ENCODE measurements at regions not wholly inside any gene's neighbourhood (a gene's known extent, or its start where the extent isn't known, plus 50 kb on each side); places are given as distances from the start of the nearest gene placed in this dataset.

- no peaks in the 10 kb centered on the region for H3K9me3 ChIP-seq (ENCODE audit: insufficient read depth, low read depth, low read length)
- no peaks in the 10 kb centered on the region for H3K27me3 ChIP-seq (ENCODE audit: insufficient read depth, low read length)
- no peak overlapping the region for H3K9ac ChIP-seq (ENCODE audit: low read depth, low read length)
- 96% methylated on average over 4 of the region's 4 CpGs for WGBS
- no peak overlapping the region for H3K4me3 ChIP-seq (ENCODE audit: low read length)
- H3K36me3 ChIP-seq (ENCODE audit: insufficient read depth, low read length), result no peaks in the 10 kb centered on the region
- H3K4me1 ChIP-seq (ENCODE audit: insufficient read depth, low read length), result peaks cover 9% of the 10 kb centered on the region; the same call in 1 of the 2 replicates
- no peak overlapping the region for H3K27ac ChIP-seq (ENCODE audit: low read depth, low read length)
Measured at GRCh38 chr10:14409247-14409646, 78.5 kb upstream of the FRMD4A start.

- Histone ChIP-seq H3K9me3 (ENCODE audit: insufficient read depth, low read depth, low read length) (no peaks in the 10 kb centered on the region), H3K27me3 (ENCODE audit: insufficient read depth, low read length) (no peaks in the 10 kb centered on the region), H3K4me1 (ENCODE audit: insufficient read depth, low read length) (peaks cover 6% of the 10 kb centered on the region; the same call in 1 of the 2 replicates), H3K36me3 (ENCODE audit: insufficient read depth, low read length) (no peaks in the 10 kb centered on the region), H3K9ac (ENCODE audit: low read depth, low read length) (no peak overlapping the region), H3K4me3 (ENCODE audit: low read length) (no peak overlapping the region), H3K27ac (ENCODE audit: low read depth, low read length) (no peak overlapping the region)
- 95% methylated on average over 2 of the region's 2 CpGs for WGBS
Measured at GRCh38 chr10:14408139-14408538, 77.4 kb upstream of the FRMD4A start.

- Histone ChIP-seq H3K4me1 (ENCODE audit: insufficient read depth, low read length) (peaks cover 6% of the 10 kb centered on the region; the same call in 1 of the 2 replicates), H3K27me3 (ENCODE audit: insufficient read depth, low read length) (no peaks in the 10 kb centered on the region), H3K27ac (ENCODE audit: low read depth, low read length) (no peak overlapping the region; the same call in 1 of the 2 replicates), H3K4me3 (ENCODE audit: low read length) (no peak overlapping the region), H3K36me3 (ENCODE audit: insufficient read depth, low read length) (no peaks in the 10 kb centered on the region), H3K9ac (ENCODE audit: low read depth, low read length) (no peak overlapping the region), H3K9me3 (ENCODE audit: insufficient read depth, low read depth, low read length) (no peaks in the 10 kb centered on the region)
- WGBS, result 92% methylated on average over 7 of the region's 7 CpGs
Measured at GRCh38 chr10:14407567-14407966, 76.8 kb upstream of the FRMD4A start.

- Histone ChIP-seq H3K27me3 (ENCODE audit: insufficient read depth, low read length) (no peaks in the 10 kb centered on the region), H3K9ac (ENCODE audit: low read depth, low read length) (no peak overlapping the region), H3K36me3 (ENCODE audit: insufficient read depth, low read length) (no peaks in the 10 kb centered on the region), H3K9me3 (ENCODE audit: insufficient read depth, low read depth, low read length) (no peaks in the 10 kb centered on the region), H3K4me3 (ENCODE audit: low read length) (no peak overlapping the region), H3K4me1 (ENCODE audit: insufficient read depth, low read length) (peaks cover 6% of the 10 kb centered on the region; the same call in 1 of the 2 replicates), H3K27ac (ENCODE audit: low read depth, low read length) (no peak overlapping the region)
- WGBS, result 92% methylated on average over 18 of the region's 18 CpGs
Measured at GRCh38 chr10:14405076-14406065, 74.6 kb upstream of the FRMD4A start.

GRCh38 chr10:14403881-14404623 is 73.3 kb upstream of the FRMD4A start:
- no peak overlapping the region for H3K9ac ChIP-seq (ENCODE audit: low read depth, low read length)
- H3K9me3 ChIP-seq (ENCODE audit: insufficient read depth, low read depth, low read length), result no peaks in the 10 kb centered on the region
- H3K36me3 ChIP-seq (ENCODE audit: insufficient read depth, low read length), result no peaks in the 10 kb centered on the region
- H3K4me1 ChIP-seq (ENCODE audit: insufficient read depth, low read length), result peaks cover 6% of the 10 kb centered on the region; the same call in 1 of the 2 replicates
- H3K4me3 ChIP-seq (ENCODE audit: low read length), result no peak overlapping the region
- no peak overlapping the region for H3K27ac ChIP-seq (ENCODE audit: low read depth, low read length)
- no peaks in the 10 kb centered on the region for H3K27me3 ChIP-seq (ENCODE audit: insufficient read depth, low read length)
- WGBS, result 95% methylated on average over 8 of the region's 8 CpGs

- no peak overlapping the region for H3K27ac ChIP-seq (ENCODE audit: low read depth, low read length)
- no peaks in the 10 kb centered on the region for H3K27me3 ChIP-seq (ENCODE audit: insufficient read depth, low read length)
- no peak overlapping the region for H3K9ac ChIP-seq (ENCODE audit: low read depth, low read length)
- H3K36me3 ChIP-seq (ENCODE audit: insufficient read depth, low read length), result no peaks in the 10 kb centered on the region
- H3K9me3 ChIP-seq (ENCODE audit: insufficient read depth, low read depth, low read length), result no peaks in the 10 kb centered on the region
- H3K4me3 ChIP-seq (ENCODE audit: low read length), result no peak overlapping the region
- WGBS, result 77% methylated on average over 6 of the region's 6 CpGs
- peaks cover 6% of the 10 kb centered on the region; the same call in 1 of the 2 replicates for H3K4me1 ChIP-seq (ENCODE audit: insufficient read depth, low read length)
Measured at GRCh38 chr10:14403359-14403758, 72.6 kb upstream of the FRMD4A start.

GRCh38 chr10:14399641-14400040 is 68.9 kb upstream of the FRMD4A start:
- Histone ChIP-seq H3K27ac (ENCODE audit: low read depth, low read length) (no peak overlapping the region), H3K36me3 (ENCODE audit: insufficient read depth, low read length) (no peaks in the 10 kb centered on the region), H3K9me3 (ENCODE audit: insufficient read depth, low read depth, low read length) (no peaks in the 10 kb centered on the region), H3K4me1 (ENCODE audit: insufficient read depth, low read length) (peaks cover 5% of the 10 kb centered on the region; the same call in 1 of the 2 replicates), H3K4me3 (ENCODE audit: low read length) (no peak overlapping the region), H3K27me3 (ENCODE audit: insufficient read depth, low read length) (no peaks in the 10 kb centered on the region), H3K9ac (ENCODE audit: low read depth, low read length) (no peak overlapping the region)
- 95% methylated on average over 3 of the region's 3 CpGs for WGBS

- no peak overlapping the region for H3K9ac ChIP-seq (ENCODE audit: low read depth, low read length)
- 0 out of 2 replicates have a peak overlapping the region, but pooled peaks have one; percentile 66 for H3K27ac ChIP-seq (ENCODE audit: low read depth, low read length)
- WGBS, result 79% methylated on average over 9 of the region's 9 CpGs
Measured at GRCh38 chr10:14397066-14397465, 66.3 kb upstream of the FRMD4A start.

GRCh38 chr10:14396411-14397048 is 65.8 kb upstream of the FRMD4A start:
- Histone ChIP-seq H3K4me3 (ENCODE audit: low read length) (no peak overlapping the region), H3K27ac (ENCODE audit: low read depth, low read length) (peak overlapping the region; percentile 66; the same call in 1 of the 2 replicates), H3K9ac (ENCODE audit: low read depth, low read length) (no peak overlapping the region), H3K9me3 (ENCODE audit: insufficient read depth, low read depth, low read length) (0 out of 2 replicates have a peak, but pooled peaks cover 3% of the 10 kb centered on the region), H3K36me3 (ENCODE audit: insufficient read depth, low read length) (no peaks in the 10 kb centered on the region), H3K27me3 (ENCODE audit: insufficient read depth, low read length) (no peaks in the 10 kb centered on the region), H3K4me1 (ENCODE audit: insufficient read depth, low read length) (peaks cover 9% of the 10 kb centered on the region; the same call in 1 of the 2 replicates)
- 87% methylated on average over 7 of the region's 7 CpGs for WGBS

More at GRCh38 chr10:14397066-14397465, 66.3 kb upstream of the FRMD4A start:
- Histone ChIP-seq H3K4me1 (ENCODE audit: insufficient read depth, low read length) (peaks cover 9% of the 10 kb centered on the region; the same call in 1 of the 2 replicates), H3K27me3 (ENCODE audit: insufficient read depth, low read length) (no peaks in the 10 kb centered on the region), H3K9me3 (ENCODE audit: insufficient read depth, low read depth, low read length) (0 out of 2 replicates have a peak, but pooled peaks cover 3% of the 10 kb centered on the region), H3K36me3 (ENCODE audit: insufficient read depth, low read length) (no peaks in the 10 kb centered on the region), H3K4me3 (ENCODE audit: low read length) (no peak overlapping the region)

GRCh38 chr10:14394179-14394578 is 63.5 kb upstream of the FRMD4A start:
- 0 out of 2 replicates have a peak, but pooled peaks cover 3% of the 10 kb centered on the region for H3K9me3 ChIP-seq (ENCODE audit: insufficient read depth, low read depth, low read length)
- H3K4me3 ChIP-seq (ENCODE audit: low read length), result no peak overlapping the region
- 92% methylated on average over 1 of the region's 1 CpG for WGBS
- H3K27ac ChIP-seq (ENCODE audit: low read depth, low read length), result no peak overlapping the region
- no peaks in the 10 kb centered on the region for H3K36me3 ChIP-seq (ENCODE audit: insufficient read depth, low read length)
- no peak overlapping the region for H3K9ac ChIP-seq (ENCODE audit: low read depth, low read length)
- H3K4me1 ChIP-seq (ENCODE audit: insufficient read depth, low read length), result peaks cover 9% of the 10 kb centered on the region; the same call in 1 of the 2 replicates
- no peaks in the 10 kb centered on the region for H3K27me3 ChIP-seq (ENCODE audit: insufficient read depth, low read length)

Data from HUES64 (cell line).